Progenitor cell of endocrine pancreas (in vitro differentiated cells): ENCODE measurements at regions not wholly inside any gene's neighbourhood (a gene's known extent, or its start where the extent isn't known, plus 50 kb on each side); places are given as distances from the start of the nearest gene placed in this dataset.

Experiments used
- DNase-seq: peaks from one replicate; pipeline ENCODE4 v3.0.0; 2021; ENCODE audit warnings: low spot score; ENCODE audit not compliant: unreplicated experiment
- H3K27ac Mint-ChIP-seq: 2 replicates; pipeline ENCODE4 v1.8.0; 2021; ENCODE audit warnings: mild to moderate bottlenecking, moderate library complexity, mixed read lengths
- H3K27me3 Mint-ChIP-seq: 2 replicates; pipeline ENCODE4 v1.8.0; 2021; ENCODE audit warnings: mixed read lengths
- H3K36me3 Mint-ChIP-seq: 2 replicates; pipeline ENCODE4 v1.8.0; 2022; ENCODE audit warnings: mixed read lengths; ENCODE audit not compliant: insufficient read depth
- H3K4me1 Mint-ChIP-seq: 2 replicates; pipeline ENCODE4 v1.8.0; 2021; ENCODE audit warnings: low read depth, mixed read lengths
- H3K4me3 Mint-ChIP-seq: 2 replicates; pipeline ENCODE4 v1.8.0; 2021; ENCODE audit warnings: low read depth, mild to moderate bottlenecking, moderate library complexity, mixed read lengths
- H3K9me3 Mint-ChIP-seq: 2 replicates; pipeline ENCODE4 v1.8.0; 2021; ENCODE audit warnings: low read depth, mixed read lengths
- TF ChIP-seq, protein P1 (sequence below): fragments of 200-600 bp; sonication (generic); IDR thresholded peaks from one replicate; pipeline ENCODE4 v1.5.0; 2021; ENCODE audit warnings: antibody characterized with exemption, mild to moderate bottlenecking; ENCODE audit not compliant: unreplicated experiment

DNA sequence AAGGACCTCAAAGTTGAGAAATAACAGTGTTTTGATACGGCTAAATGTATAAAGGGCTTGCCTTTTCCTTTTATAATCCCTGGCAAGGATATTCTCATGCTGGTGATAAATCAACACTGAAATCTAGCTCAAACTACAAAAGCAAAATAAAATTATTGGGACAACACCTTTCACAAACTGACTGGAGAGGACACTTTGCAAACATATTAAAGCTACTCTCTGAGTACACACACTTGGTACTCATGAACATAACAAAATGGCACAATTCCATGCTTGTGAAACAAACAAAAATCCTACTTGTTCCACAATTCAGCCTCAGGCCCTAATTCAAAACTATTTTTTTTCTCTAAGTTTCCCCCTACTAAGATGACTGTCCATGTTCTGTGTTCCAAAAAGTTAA lies 305.8 kb downstream of the ETAA1 start:
- H3K27ac Mint-ChIP-seq: no peak overlapping the region
- H3K9me3 Mint-ChIP-seq: peaks cover 3% of the 10 kb centered on the region
- H3K36me3 Mint-ChIP-seq: peaks cover 2% of the 10 kb centered on the region
- no peaks in the 10 kb centered on the region for H3K27me3 Mint-ChIP-seq
- no peak for DNase-seq
- TF ChIP-seq, protein P1, sequence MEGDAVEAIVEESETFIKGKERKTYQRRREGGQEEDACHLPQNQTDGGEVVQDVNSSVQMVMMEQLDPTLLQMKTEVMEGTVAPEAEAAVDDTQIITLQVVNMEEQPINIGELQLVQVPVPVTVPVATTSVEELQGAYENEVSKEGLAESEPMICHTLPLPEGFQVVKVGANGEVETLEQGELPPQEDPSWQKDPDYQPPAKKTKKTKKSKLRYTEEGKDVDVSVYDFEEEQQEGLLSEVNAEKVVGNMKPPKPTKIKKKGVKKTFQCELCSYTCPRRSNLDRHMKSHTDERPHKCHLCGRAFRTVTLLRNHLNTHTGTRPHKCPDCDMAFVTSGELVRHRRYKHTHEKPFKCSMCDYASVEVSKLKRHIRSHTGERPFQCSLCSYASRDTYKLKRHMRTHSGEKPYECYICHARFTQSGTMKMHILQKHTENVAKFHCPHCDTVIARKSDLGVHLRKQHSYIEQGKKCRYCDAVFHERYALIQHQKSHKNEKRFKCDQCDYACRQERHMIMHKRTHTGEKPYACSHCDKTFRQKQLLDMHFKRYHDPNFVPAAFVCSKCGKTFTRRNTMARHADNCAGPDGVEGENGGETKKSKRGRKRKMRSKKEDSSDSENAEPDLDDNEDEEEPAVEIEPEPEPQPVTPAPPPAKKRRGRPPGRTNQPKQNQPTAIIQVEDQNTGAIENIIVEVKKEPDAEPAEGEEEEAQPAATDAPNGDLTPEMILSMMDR: no peak
- H3K4me1 Mint-ChIP-seq: peaks cover 5% of the 10 kb centered on the region
- H3K4me3 Mint-ChIP-seq: no peak overlapping the region

DNA sequence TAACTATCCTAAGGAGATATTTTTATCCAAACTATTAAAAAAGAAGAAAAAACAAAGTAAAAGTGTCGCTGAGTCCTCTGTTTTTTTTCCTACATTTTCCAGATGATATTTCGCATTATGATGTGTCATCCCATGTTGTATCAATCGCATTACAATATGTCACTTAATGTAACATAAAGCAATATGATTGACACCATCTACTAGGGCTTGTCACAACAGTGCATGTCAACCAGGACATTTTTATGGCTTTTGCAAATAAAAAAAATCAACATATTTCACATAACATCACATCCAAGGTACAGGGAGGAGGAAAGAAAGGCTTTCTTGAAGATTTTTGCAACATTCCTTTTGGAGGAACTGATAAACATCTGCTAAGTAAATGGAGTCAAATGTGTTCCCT lies 308.9 kb downstream of the ETAA1 start:
- TF ChIP-seq, protein P1: no peak
- no peaks in the 10 kb centered on the region for H3K9me3 Mint-ChIP-seq
- H3K36me3 Mint-ChIP-seq: no peaks in the 10 kb centered on the region
- H3K4me1 Mint-ChIP-seq: peaks cover 5% of the 10 kb centered on the region
- no peak for DNase-seq
- H3K27me3 Mint-ChIP-seq: no peaks in the 10 kb centered on the region
- H3K4me3 Mint-ChIP-seq: no peak overlapping the region
- H3K27ac Mint-ChIP-seq: no peak overlapping the region

DNA sequence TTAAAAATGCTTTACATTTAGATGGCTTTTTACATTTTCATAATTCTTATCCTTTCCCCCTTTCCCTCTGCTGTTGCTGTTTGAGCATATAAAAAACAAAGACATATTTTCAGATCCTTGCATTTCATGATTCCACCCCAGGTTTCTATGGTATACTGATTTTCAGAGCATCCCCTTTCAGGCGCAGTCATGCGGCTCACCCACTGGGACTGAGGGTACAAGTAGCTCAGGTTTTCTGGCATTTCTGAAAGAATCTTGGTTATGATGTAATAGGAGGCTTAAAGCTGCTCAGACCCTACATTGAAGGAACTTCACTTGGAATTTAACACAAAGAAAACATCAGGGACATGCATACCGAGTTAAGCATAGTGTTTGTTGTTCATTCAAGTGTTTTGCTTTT lies 310.8 kb downstream of the ETAA1 start:
- TF ChIP-seq, protein P1: no peak
- no peaks in the 10 kb centered on the region for H3K36me3 Mint-ChIP-seq
- H3K4me3 Mint-ChIP-seq: no peak overlapping the region
- no peaks in the 10 kb centered on the region for H3K27me3 Mint-ChIP-seq
- peaks cover 8% of the 10 kb centered on the region for H3K4me1 Mint-ChIP-seq
- no peak for DNase-seq
- H3K9me3 Mint-ChIP-seq: no peaks in the 10 kb centered on the region
- no peak overlapping the region for H3K27ac Mint-ChIP-seq

DNA sequence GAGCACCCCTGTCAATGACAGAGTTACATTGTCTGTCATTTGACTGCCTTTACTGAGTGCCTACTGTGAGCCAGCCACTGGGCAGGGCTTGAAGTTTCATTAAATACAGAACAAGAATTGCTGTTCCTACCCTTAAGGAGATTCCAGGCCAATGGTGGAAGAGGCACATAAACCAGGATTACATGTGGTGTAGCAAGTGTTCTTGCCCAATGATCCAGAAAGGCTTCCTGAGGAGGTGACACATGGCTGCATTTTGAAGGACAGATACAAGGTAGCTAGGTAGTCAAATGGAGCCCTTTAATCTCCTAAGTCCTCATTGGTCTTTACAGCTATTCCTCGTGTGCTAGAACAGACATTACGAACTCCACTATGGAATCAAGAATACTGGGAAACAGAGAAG lies 312.7 kb downstream of the ETAA1 start:
- peaks cover 12% of the 10 kb centered on the region for H3K4me1 Mint-ChIP-seq
- no peaks in the 10 kb centered on the region for H3K9me3 Mint-ChIP-seq
- no peak overlapping the region for H3K27ac Mint-ChIP-seq
- no peaks in the 10 kb centered on the region for H3K36me3 Mint-ChIP-seq
- H3K27me3 Mint-ChIP-seq: no peaks in the 10 kb centered on the region
- no peak for DNase-seq
- H3K4me3 Mint-ChIP-seq: no peak overlapping the region
- TF ChIP-seq, protein P1: no peak

DNA sequence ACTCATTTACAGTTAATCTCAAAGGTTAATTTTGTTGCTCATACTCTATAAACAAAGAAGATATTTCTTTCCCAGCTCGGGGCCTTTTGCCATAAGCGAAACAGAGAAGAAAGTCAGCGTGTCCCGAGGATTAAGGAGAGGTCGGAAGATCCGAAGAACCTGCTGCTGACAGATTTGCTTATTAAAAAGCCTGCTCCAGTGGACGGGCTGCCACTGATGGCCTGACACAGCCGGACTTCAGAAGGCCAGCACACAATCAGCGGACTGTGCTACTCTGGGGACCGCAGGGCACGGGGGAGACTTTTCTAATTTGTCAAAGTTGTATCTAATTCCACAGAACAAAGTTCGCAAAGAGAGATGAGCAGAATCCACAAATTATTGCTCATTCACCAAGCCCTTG lies 315.4 kb downstream of the ETAA1 start:
- Mint-ChIP-seq H3K9me3 (no peaks in the 10 kb centered on the region), H3K36me3 (no peaks in the 10 kb centered on the region), H3K4me3 (no peak overlapping the region), H3K27me3 (no peaks in the 10 kb centered on the region), H3K4me1 (peaks cover 14% of the 10 kb centered on the region), H3K27ac (no peak overlapping the region)
- no peak for DNase-seq
- TF ChIP-seq, protein P1: no peak

DNA sequence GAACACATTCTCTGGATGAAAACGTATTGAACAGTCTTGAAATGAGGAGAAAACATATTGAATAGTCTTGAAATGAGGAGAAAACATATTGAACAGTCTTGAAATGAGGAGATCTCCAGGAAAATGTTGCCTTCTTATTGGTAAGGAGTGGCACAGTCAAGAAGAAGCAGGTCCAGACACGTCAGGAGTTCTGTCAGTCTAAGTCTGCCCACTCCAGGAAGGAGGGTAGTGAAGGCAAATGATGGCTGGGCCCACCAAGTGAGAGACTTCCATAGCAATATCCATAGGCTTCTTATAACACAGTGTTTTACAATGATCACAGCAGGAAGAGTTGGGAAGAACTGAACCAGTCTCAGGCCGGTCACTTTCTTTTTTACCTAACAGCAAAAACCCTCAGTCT lies 316.2 kb downstream of the ETAA1 start:
- no peaks in the 10 kb centered on the region for H3K27me3 Mint-ChIP-seq
- H3K9me3 Mint-ChIP-seq: no peaks in the 10 kb centered on the region
- H3K36me3 Mint-ChIP-seq: no peaks in the 10 kb centered on the region
- no peak overlapping the region for H3K4me3 Mint-ChIP-seq
- no peak for DNase-seq
- H3K4me1 Mint-ChIP-seq: peaks cover 14% of the 10 kb centered on the region
- no peak overlapping the region for H3K27ac Mint-ChIP-seq
- TF ChIP-seq, protein P1: no peak
